WTC11 (cell line): ENCODE measurements at regions not wholly inside any gene's neighbourhood (a gene's known extent, or its start where the extent isn't known, plus 50 kb on each side); places are given as distances from the start of the nearest gene placed in this dataset.

Experiments used
- CREB1 ChIP-seq: sonication (generic); formaldehyde crosslinking; IDR thresholded peaks from 2 replicates; pipeline ENCODE4 v1.8.0; 2023; ENCODE audit warnings: mild to moderate bottlenecking, missing genetic modification reagents
- CTCF ChIP-seq: fragments of 200-600 bp; IDR thresholded peaks from 2 replicates; pipeline ENCODE4 v1.8.0; 2022; ENCODE audit warnings: antibody characterized with exemption
- JAZF1 ChIP-seq: fragments of 250-450 bp; sonication (Bioruptor Pico); IDR thresholded peaks from 2 replicates; pipeline ENCODE4 v1.9.0; 2021; ENCODE audit warnings: moderate library complexity, mild to moderate bottlenecking, inconsistent platforms
- NFE2L1 ChIP-seq: sonication (generic); formaldehyde crosslinking; IDR thresholded peaks from 2 replicates; pipeline ENCODE4 v1.8.1; 2023; ENCODE audit warnings: missing genetic modification reagents
- PREB ChIP-seq: sonication (generic); formaldehyde crosslinking; IDR thresholded peaks from 2 replicates; pipeline ENCODE4 v1.8.1; 2022; ENCODE audit warnings: mild to moderate bottlenecking, missing genetic modification reagents, moderate library complexity, borderline replicate concordance
- RELA ChIP-seq: sonication (generic); formaldehyde crosslinking; IDR thresholded peaks from 2 replicates; pipeline ENCODE4 v1.8.1; 2022; ENCODE audit warnings: missing genetic modification reagents, mild to moderate bottlenecking, borderline replicate concordance
- TP53 ChIP-seq: sonication (generic); formaldehyde crosslinking; IDR thresholded peaks from 2 replicates; pipeline ENCODE4 v1.8.1; 2023; ENCODE audit warnings: mild to moderate bottlenecking, missing genetic modification reagents

- TF ChIP-seq CREB1 = no peak
- TF ChIP-seq JAZF1 = no peak
- TF ChIP-seq CTCF = no peak
- TF ChIP-seq RELA (CRISPR knock-in tag) = no peak
- TF ChIP-seq NFE2L1 (CRISPR knock-in tag) = no peak
- TF ChIP-seq TP53 (CRISPR knock-in tag) = no peak
- TF ChIP-seq PREB (CRISPR knock-in tag) = no peak
Observed at GRCh38 chr14:55799508-55800095, 219.6 kb downstream of the KTN1 start.
